GM12865 (cell line): ENCODE measurements at regions not wholly inside any gene's neighbourhood (a gene's known extent, or its start where the extent isn't known, plus 50 kb on each side); places are given as distances from the start of the nearest gene placed in this dataset.
"Not testable (repeated sequence)": the region's sequence is repeated elsewhere in the genome, so short reads cannot be mapped to it uniquely, and the experiment has no call there.

ENCODE experiments used
- DNase-seq: peaks from one replicate; pipeline ENCODE4 v3.0.0; 2010; ENCODE audit warnings: low read depth
- H3K4me3 ChIP-seq: 2 replicates; pipeline ENCODE4 v1.5.1; 2011; ENCODE audit warnings: mild to moderate bottlenecking, low read depth, low read length, control low read depth
- CTCF ChIP-seq: IDR thresholded peaks from 2 replicates; pipeline ENCODE4 v1.5.1; 2011; ENCODE audit warnings: low read length, control low read depth, low read depth, inconsistent platforms; ENCODE audit not compliant: insufficient read depth; ENCODE audit errors: missing control alignments

DNA sequence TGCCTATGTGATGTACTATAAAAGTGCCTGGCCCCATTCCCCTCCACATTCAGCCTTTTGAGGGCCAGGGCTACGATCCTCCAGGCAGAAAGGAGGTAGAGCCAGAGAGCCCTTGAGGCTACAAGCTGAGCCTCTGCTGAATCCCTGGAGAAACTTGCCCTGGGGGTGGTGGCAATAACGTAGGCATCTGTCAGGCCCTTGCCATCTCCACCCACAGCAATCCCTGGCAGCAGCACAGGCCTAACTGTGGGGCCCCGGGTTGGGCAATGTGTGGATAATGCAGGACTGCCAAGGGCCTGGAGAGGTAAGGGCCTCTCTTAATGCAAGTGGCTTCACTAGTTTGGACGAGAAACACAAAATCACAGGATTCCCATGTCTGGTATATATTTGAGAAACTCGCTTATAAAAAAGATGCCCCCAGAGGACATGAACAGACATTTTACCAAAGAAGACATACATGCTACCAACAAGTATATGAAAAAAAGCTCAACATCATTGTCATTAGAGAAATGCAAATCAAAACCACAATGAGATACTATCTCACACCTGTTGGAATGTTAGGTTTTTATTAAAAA lies 99.0 kb downstream of the QRSL1 start:
- TF ChIP-seq CTCF = no peak
- no peak for DNase-seq
- H3K4me3 ChIP-seq = no peak overlapping the region

- TF ChIP-seq CTCF = no peak
- no peak overlapping the region for H3K4me3 ChIP-seq
- no peak for DNase-seq
Observed at GRCh38 chr6:106727480-106728149, 98.2 kb downstream of the QRSL1 start.

GRCh38 chr6:106724848-106725247 lies 95.5 kb downstream of the QRSL1 start:
- no peak for TF ChIP-seq CTCF
- H3K4me3 ChIP-seq = no peak overlapping the region
- DNase-seq = no peak

DNA sequence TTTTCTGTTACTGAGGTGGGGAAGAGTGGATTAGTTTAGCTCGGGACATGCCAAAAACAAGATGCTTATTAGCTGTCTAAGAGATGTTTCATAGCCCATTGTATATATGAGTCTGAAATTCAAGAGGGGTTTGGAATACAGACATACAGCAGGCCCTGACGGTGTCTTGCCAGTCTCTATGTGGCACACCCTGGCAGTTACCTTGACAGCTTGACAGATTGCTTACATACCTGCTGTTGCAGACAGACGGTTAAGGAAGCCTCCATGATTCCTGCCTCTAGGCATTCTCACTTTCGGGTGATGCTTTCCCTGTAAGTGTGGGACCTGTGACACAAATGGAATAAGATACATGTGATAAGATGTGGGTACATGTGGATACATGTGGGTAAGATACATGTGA lies 95.0 kb downstream of the QRSL1 start:
- no peak overlapping the region for H3K4me3 ChIP-seq
- DNase-seq = no peak
- TF ChIP-seq CTCF = no peak

DNA sequence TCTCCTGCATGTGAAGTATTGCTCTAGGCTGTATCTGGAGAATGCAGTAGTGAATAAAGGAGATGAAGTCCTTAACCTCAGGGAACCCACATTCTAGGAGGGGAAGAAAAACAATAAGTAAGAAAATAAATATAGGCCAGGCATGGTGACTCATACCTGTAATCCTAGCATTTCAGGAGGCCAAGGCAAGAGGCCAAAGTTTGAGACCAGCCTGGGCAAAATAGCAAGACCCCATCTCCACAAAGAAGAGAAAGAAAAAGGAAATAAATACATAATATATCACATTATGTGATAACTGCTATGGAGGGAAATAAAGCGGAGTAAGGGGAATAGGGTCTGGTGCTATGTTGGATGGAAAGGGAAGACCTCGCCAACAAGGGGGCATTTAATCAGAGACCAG lies 94.0 kb downstream of the QRSL1 start:
- DNase-seq, H3K4me3 ChIP-seq: not testable (repeated sequence)

DNA sequence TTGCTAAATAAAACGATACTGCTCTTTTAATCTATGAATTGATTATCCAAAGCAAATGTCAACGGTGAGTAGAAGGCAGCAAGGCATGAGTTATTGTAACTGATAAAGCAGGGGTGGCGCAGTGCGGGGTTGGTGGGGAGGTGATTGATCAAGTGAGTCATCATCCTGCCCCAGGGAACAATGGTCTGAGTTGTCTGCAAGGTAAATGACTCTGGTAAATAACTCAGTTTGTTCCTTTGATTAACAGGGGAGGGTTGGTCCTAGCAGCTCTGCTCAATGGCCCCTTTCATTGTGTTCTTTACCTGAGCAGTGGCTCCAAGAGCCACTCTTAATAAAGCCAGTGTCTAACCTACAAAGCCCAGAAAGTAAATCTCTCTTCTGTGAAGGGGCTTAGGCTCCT lies 91.8 kb downstream of the QRSL1 start:
- H3K4me3 ChIP-seq, DNase-seq: not testable (repeated sequence)
